ENCODE measurements at regions not wholly inside any gene's neighbourhood (a gene's known extent, or its start where the extent isn't known, plus 50 kb on each side); places are given as distances from the start of the nearest gene placed in this dataset.

- no peak for TF ChIP-seq EZH2 (IDR thresholded peaks at IDR 0.05)
- no peak for TF ChIP-seq ZNF274 (IDR thresholded peaks at IDR 0.05; ENCODE audit: low read depth, low read length)
- TF ChIP-seq ELF1 (IDR thresholded peaks at IDR 0.05; ENCODE audit: borderline replicate concordance, low read depth), result no peak
- no peak for TF ChIP-seq POLR2A (IDR thresholded peaks at IDR 0.05; ENCODE audit: borderline replicate concordance, extremely low read depth, insufficient read depth, insufficient read length)
Observed at GRCh38 chr2:486371-486770, 190.8 kb downstream of the TMEM18 start.

Data from HCT116 (cell line).